ENCODE measurements at regions not wholly inside any gene's neighbourhood (a gene's known extent, or its start where the extent isn't known, plus 50 kb on each side); places are given as distances from the start of the nearest gene placed in this dataset.

- H3K23ac ChIP-seq (ENCODE audit: low read depth, low read length, poor library complexity) = no peak overlapping the region
- H2BK15ac ChIP-seq (ENCODE audit: low read length) = no peak overlapping the region
- H3K36me3 ChIP-seq (replicated peaks in 1 of 2; ENCODE audit: control insufficient read depth in 2 of 2, insufficient read depth in 2 of 2, low read length in 2 of 2) = no peaks in the 10 kb centered on the region
- H3K9ac ChIP-seq (ENCODE audit: low read depth, low read length, poor library complexity) = no peak overlapping the region
- no peak overlapping the region for H3K4ac ChIP-seq (ENCODE audit: low read length)
- H4K91ac ChIP-seq (ENCODE audit: low read depth, low read length, poor library complexity) = no peak overlapping the region
- no peak overlapping the region for H2BK120ac ChIP-seq (ENCODE audit: low read depth, low read length)
- no CpG with 5 or more reads among the region's 1 CpG for WGBS, 2 donors (ENCODE audit: extremely low coverage in 2 of 2, insufficient read length in 2 of 2, insufficient replicate concordance in 1 of 2)
- no peak overlapping the region for H2BK12ac ChIP-seq (ENCODE audit: low read length)
- H3K4me1 ChIP-seq (ENCODE audit: control insufficient read depth in 2 of 2, insufficient read depth in 1 of 2, low read depth in 1 of 2, low read length in 2 of 2) = no peaks in the 10 kb centered on the region
- no peak overlapping the region for H3K4me3 ChIP-seq (ENCODE audit: low read length in 2 of 2)
- H3K14ac ChIP-seq (ENCODE audit: low read length) = no peak overlapping the region
- no peak overlapping the region for H4K8ac ChIP-seq (ENCODE audit: low read depth, low read length)
- H3K18ac ChIP-seq (ENCODE audit: low read length) = no peak overlapping the region
- no peak for DNase-seq (ENCODE audit: low spot score)
- no peak overlapping the region for H3K4me2 ChIP-seq (ENCODE audit: insufficient read depth, low read length, poor library complexity, severe bottlenecking)
- no peak overlapping the region for H2AK5ac ChIP-seq (ENCODE audit: low read depth, low read length)
- H2AFZ ChIP-seq (ENCODE audit: low read length) = no peak overlapping the region
- no peaks in the 10 kb centered on the region for H3K79me1 ChIP-seq (ENCODE audit: low read depth, low read length)
- H3K9me3 ChIP-seq (replicated peaks in 1 of 2; ENCODE audit: control insufficient read depth in 2 of 2, insufficient read depth in 1 of 2, low read depth in 1 of 2, low read length in 2 of 2) = peaks cover 0 to 17% of the 10 kb centered on the region in 2 donors
- no peaks in the 10 kb centered on the region for H3K27me3 ChIP-seq (ENCODE audit: control insufficient read depth in 3 of 3, insufficient read depth in 3 of 3, low read depth in 1 of 3, low read length in 3 of 3)
- no peak overlapping the region for H2BK5ac ChIP-seq (ENCODE audit: low read length)
- H3K27ac ChIP-seq (replicated peaks; ENCODE audit: low read length) = no peak overlapping the region
Measured at GRCh38 chr7:138369797-138370196, 90.3 kb upstream of the TRIM24 start.

GRCh38 chr7:138370956-138371355 lies 89.1 kb upstream of the TRIM24 start:
- WGBS, 2 donors (ENCODE audit: extremely low coverage in 2 of 2, insufficient read length in 2 of 2, insufficient replicate concordance in 1 of 2) = no CpG with 5 or more reads among the region's 2 CpGs
- peaks cover 0 to 17% of the 10 kb centered on the region in 2 donors for H3K9me3 ChIP-seq (replicated peaks in 1 of 2; ENCODE audit: control insufficient read depth in 2 of 2, insufficient read depth in 1 of 2, low read depth in 1 of 2, low read length in 2 of 2)
- H4K8ac ChIP-seq (ENCODE audit: low read depth, low read length) = no peak overlapping the region

GRCh38 chr7:138374119-138374693 lies 85.9 kb upstream of the TRIM24 start:
- Histone ChIP-seq H3K27me3 (ENCODE audit: control insufficient read depth in 3 of 3, insufficient read depth in 3 of 3, low read depth in 1 of 3, low read length in 3 of 3) (no peaks in the 10 kb centered on the region), H3K4ac (ENCODE audit: low read length) (no peak overlapping the region), H2BK120ac (ENCODE audit: low read depth, low read length) (no peak overlapping the region), H2AFZ (ENCODE audit: low read length) (no peak overlapping the region), H3K18ac (ENCODE audit: low read length) (no peak overlapping the region), H3K14ac (ENCODE audit: low read length) (no peak overlapping the region), H3K23ac (ENCODE audit: low read depth, low read length, poor library complexity) (no peak overlapping the region), H3K9ac (ENCODE audit: low read depth, low read length, poor library complexity) (no peak overlapping the region), H3K79me1 (ENCODE audit: low read depth, low read length) (no peaks in the 10 kb centered on the region), H2AK5ac (ENCODE audit: low read depth, low read length) (no peak overlapping the region), H3K4me2 (ENCODE audit: insufficient read depth, low read length, poor library complexity, severe bottlenecking) (no peak overlapping the region), H2BK12ac (ENCODE audit: low read length) (no peak overlapping the region), H3K27ac (replicated peaks; ENCODE audit: low read length) (no peak overlapping the region), H2BK5ac (ENCODE audit: low read length) (no peak overlapping the region), H3K36me3 (replicated peaks in 1 of 2; ENCODE audit: control insufficient read depth in 2 of 2, insufficient read depth in 2 of 2, low read length in 2 of 2) (no peaks in the 10 kb centered on the region), H3K4me3 (ENCODE audit: low read length in 2 of 2) (no peak overlapping the region), H3K9me3 (replicated peaks in 1 of 2; ENCODE audit: control insufficient read depth in 2 of 2, insufficient read depth in 1 of 2, low read depth in 1 of 2, low read length in 2 of 2) (peaks cover 0 to 13% of the 10 kb centered on the region in 2 donors), H3K4me1 (ENCODE audit: control insufficient read depth in 2 of 2, insufficient read depth in 1 of 2, low read depth in 1 of 2, low read length in 2 of 2) (no peaks in the 10 kb centered on the region), H4K8ac (ENCODE audit: low read depth, low read length) (no peak overlapping the region), H4K91ac (ENCODE audit: low read depth, low read length, poor library complexity) (no peak overlapping the region), H2BK15ac (ENCODE audit: low read length) (no peak overlapping the region)
- DNase-seq (ENCODE audit: low spot score) = no peak
- WGBS, 2 donors (ENCODE audit: extremely low coverage in 2 of 2, insufficient read length in 2 of 2, insufficient replicate concordance in 1 of 2) = no CpG with 5 or more reads among the region's 3 CpGs

More at GRCh38 chr7:138370956-138371355, 89.1 kb upstream of the TRIM24 start:
- H3K4me3 ChIP-seq (ENCODE audit: low read length in 2 of 2) = no peak overlapping the region
- H4K91ac ChIP-seq (ENCODE audit: low read depth, low read length, poor library complexity) = no peak overlapping the region
- H2AFZ ChIP-seq (ENCODE audit: low read length) = no peak overlapping the region
- no peaks in the 10 kb centered on the region for H3K36me3 ChIP-seq (replicated peaks in 1 of 2; ENCODE audit: control insufficient read depth in 2 of 2, insufficient read depth in 2 of 2, low read length in 2 of 2)
- no peak overlapping the region for H2BK12ac ChIP-seq (ENCODE audit: low read length)
- no peak overlapping the region for H3K27ac ChIP-seq (replicated peaks; ENCODE audit: low read length)
- H3K23ac ChIP-seq (ENCODE audit: low read depth, low read length, poor library complexity) = no peak overlapping the region
- H2BK120ac ChIP-seq (ENCODE audit: low read depth, low read length) = no peak overlapping the region
- no peak overlapping the region for H2BK15ac ChIP-seq (ENCODE audit: low read length)
- no peak overlapping the region for H3K18ac ChIP-seq (ENCODE audit: low read length)
- H3K4me2 ChIP-seq (ENCODE audit: insufficient read depth, low read length, poor library complexity, severe bottlenecking) = no peak overlapping the region
- H3K4ac ChIP-seq (ENCODE audit: low read length) = no peak overlapping the region
- H3K4me1 ChIP-seq (ENCODE audit: control insufficient read depth in 2 of 2, insufficient read depth in 1 of 2, low read depth in 1 of 2, low read length in 2 of 2) = no peaks in the 10 kb centered on the region
- H2AK5ac ChIP-seq (ENCODE audit: low read depth, low read length) = no peak overlapping the region
- no peak overlapping the region for H3K9ac ChIP-seq (ENCODE audit: low read depth, low read length, poor library complexity)
- H2BK5ac ChIP-seq (ENCODE audit: low read length) = no peak overlapping the region
- H3K79me1 ChIP-seq (ENCODE audit: low read depth, low read length) = no peaks in the 10 kb centered on the region
- H3K27me3 ChIP-seq (ENCODE audit: control insufficient read depth in 3 of 3, insufficient read depth in 3 of 3, low read depth in 1 of 3, low read length in 3 of 3) = no peaks in the 10 kb centered on the region
- no peak overlapping the region for H3K14ac ChIP-seq (ENCODE audit: low read length)
- no peak for DNase-seq (ENCODE audit: low spot score)

GRCh38 chr7:138377306-138377705 lies 82.8 kb upstream of the TRIM24 start:
- no peak overlapping the region for H3K23ac ChIP-seq (ENCODE audit: low read depth, low read length, poor library complexity)
- no peaks in the 10 kb centered on the region for H3K36me3 ChIP-seq (replicated peaks in 1 of 2; ENCODE audit: control insufficient read depth in 2 of 2, insufficient read depth in 2 of 2, low read length in 2 of 2)
- H3K9me3 ChIP-seq (replicated peaks in 1 of 2; ENCODE audit: control insufficient read depth in 2 of 2, insufficient read depth in 1 of 2, low read depth in 1 of 2, low read length in 2 of 2) = peaks cover 2 to 6% of the 10 kb centered on the region in 2 donors
- no peak overlapping the region for H2BK15ac ChIP-seq (ENCODE audit: low read length)
- H3K18ac ChIP-seq (ENCODE audit: low read length) = no peak overlapping the region
- no peak overlapping the region for H2BK5ac ChIP-seq (ENCODE audit: low read length)
- no peak overlapping the region for H3K9ac ChIP-seq (ENCODE audit: low read depth, low read length, poor library complexity)
- H3K4me3 ChIP-seq (ENCODE audit: low read length in 2 of 2) = no peak overlapping the region
- no peak overlapping the region for H2AFZ ChIP-seq (ENCODE audit: low read length)
- H4K91ac ChIP-seq (ENCODE audit: low read depth, low read length, poor library complexity) = no peak overlapping the region
- H3K27ac ChIP-seq (replicated peaks; ENCODE audit: low read length) = no peak overlapping the region
- H3K27me3 ChIP-seq (ENCODE audit: control insufficient read depth in 3 of 3, insufficient read depth in 3 of 3, low read depth in 1 of 3, low read length in 3 of 3) = no peaks in the 10 kb centered on the region
- H3K4me1 ChIP-seq (ENCODE audit: control insufficient read depth in 2 of 2, insufficient read depth in 1 of 2, low read depth in 1 of 2, low read length in 2 of 2) = no peaks in the 10 kb centered on the region
- no peak overlapping the region for H3K4ac ChIP-seq (ENCODE audit: low read length)
- H3K79me1 ChIP-seq (ENCODE audit: low read depth, low read length) = no peaks in the 10 kb centered on the region
- no peak overlapping the region for H3K4me2 ChIP-seq (ENCODE audit: insufficient read depth, low read length, poor library complexity, severe bottlenecking)
- WGBS, 2 donors (ENCODE audit: extremely low coverage in 2 of 2, insufficient read length in 2 of 2, insufficient replicate concordance in 1 of 2) = no CpG with 5 or more reads among the region's 2 CpGs
- no peak overlapping the region for H3K14ac ChIP-seq (ENCODE audit: low read length)
- no peak overlapping the region for H2AK5ac ChIP-seq (ENCODE audit: low read depth, low read length)
- H2BK120ac ChIP-seq (ENCODE audit: low read depth, low read length) = no peak overlapping the region
- H2BK12ac ChIP-seq (ENCODE audit: low read length) = no peak overlapping the region
- no peak overlapping the region for H4K8ac ChIP-seq (ENCODE audit: low read depth, low read length)
- DNase-seq (ENCODE audit: low spot score) = no peak

Data from neuronal stem cell (in vitro differentiated cells).